Heart left ventricle (tissue), 16 donors: ENCODE measurements at regions not wholly inside any gene's neighbourhood (a gene's known extent, or its start where the extent isn't known, plus 50 kb on each side); places are given as distances from the start of the nearest gene placed in this dataset.

Experiments used
- ATAC-seq, 4 donors: fragments of 200-7000 bp; cut with Tn5 transposase; one replicate each; pipeline ENCODE4 v1.9.1; 2020 to 2022; ENCODE audit warnings: moderate library complexity in 4 of 4, mild to moderate bottlenecking in 3 of 4, moderate number of reproducible peaks in 1 of 4
- DNase-seq, 5 donors: peaks; one replicate each; pipeline ENCODE4 v3.0.0-alpha.2; 2020
- H3K27ac ChIP-seq, 12 donors: fragments of 200-600 bp; sonication (generic) in 4 of 12; one replicate each; pipeline versions ENCODE4 v1.5.0 to v1.8.0; 2016 to 2022; ENCODE audit warnings: mild to moderate bottlenecking in 2 of 12
- H3K27me3 ChIP-seq, 9 donors: fragments of 200-600 bp; sonication (generic) in 2 of 9; one replicate each; pipeline versions ENCODE4 v1.5.1 to v1.8.0; 2016 to 2022; ENCODE audit warnings: mild to moderate bottlenecking in 3 of 9
- H3K36me3 ChIP-seq, 9 donors: fragments of 200-600 bp; sonication (generic) in 2 of 9; one replicate each; pipeline versions ENCODE4 v1.5.0 to v1.8.0; 2018 to 2022; ENCODE audit warnings: mild to moderate bottlenecking in 2 of 9
- H3K4me1 ChIP-seq, 12 donors: fragments of 200-600 bp; sonication (generic) in 4 of 12; one replicate each; pipeline versions ENCODE4 v1.5.0 to v1.8.0; 2016 to 2022; ENCODE audit warnings: mild to moderate bottlenecking in 3 of 12
- H3K4me3 ChIP-seq, 12 donors: fragments of 200-600 bp; sonication (generic) in 4 of 12; one replicate each; pipeline versions ENCODE4 v1.5.0 to v1.8.0; 2017 to 2022; ENCODE audit warnings: mild to moderate bottlenecking in 9 of 12, moderate library complexity in 4 of 12
- H3K9me3 ChIP-seq, 12 donors: fragments of 200-600 bp; sonication (generic) in 4 of 12; one replicate each; pipeline versions ENCODE4 v1.5.0 to v1.8.0; 2016 to 2022; ENCODE audit warnings: mild to moderate bottlenecking in 1 of 12
- CTCF ChIP-seq, 12 donors: fragments of 200-600 bp; sonication (generic) in 4 of 12; IDR thresholded peaks; one replicate each; pipeline versions ENCODE4 v1.5.0 to v1.8.0; 2018 to 2022; ENCODE audit warnings: antibody characterized with exemption in 12 of 12, mild to moderate bottlenecking in 5 of 12
- POLR2A ChIP-seq, 2 donors: fragments of 450-650 bp; IDR thresholded peaks; one replicate each; pipeline ENCODE4 v1.6.1; 2017; ENCODE audit warnings: antibody characterized with exemption in 2 of 2, mild to moderate bottlenecking in 2 of 2, moderate library complexity in 2 of 2
- WGBS, 4 donors: extraction: QIAGEN DNeasy Blood & Tissue Kit in 2 of 4; methylation state at CpG; one replicate each; pipeline versions ENCODE4 v1.1.5 to v1.1.7; 2013 to 2018; 5-methylcytosine and 5-hydroxymethylcytosine counted together
- intact Hi-C, 10 donors: fragments of 100-400 bp; cut with DNase I; formaldehyde crosslinking; loops; one replicate each; pipeline versions ENCODE4 v1.11.1 to v1.14.2; 2022
- donor health status: ischemic (EF 13 %, LVEDD 7.1; RV severe dilation, severe dysfunction).
- donor health status: healthy with polysubstance abuse.
- donor health status: DM: no; HTN: yes; CAD: no.
- donor health status: DM: no; HTN: no; CAD: no.
- donor health status: ischemic (EF 25% LVEDD 6.9; RV normal size, moderate dysfunction).
- donor health status: ischemic (EF 25% LVEDD 5.7; RV mildly dilated, moderate dysfunction).
- donor health status: healthy.
- donor health status: DM: yes; HTN: yes; CAD: no.
- donor health status: ischemic (EF 35%, LVEDD 5.7; RV mildly dilated, moderate dysfunction).
- donor health status: nonischemic (EF 11% LVEDD 7.7; RV severe dilation, severe dysfunction).
- donor health status: DM: yes; HTN: yes; CAD: no.
- donor health status: PGD.
- donor health status: ischemic (EF 29% LVEDD 5.4; RV normal size, mild dysfunction).
- donor health status: nonischemic (EF 23%, LVEDD 6.1; RV moderate dilation, normal function).

- WGBS, 4 donors = 71 to 79% (median 78%) methylated on average over 4 of the region's 4 CpGs
- Histone ChIP-seq H3K36me3 (no peaks in the 10 kb centered on the region), H3K9me3 (no peaks in the 10 kb centered on the region), H3K27ac (no peak overlapping the region), H3K4me1 (peaks cover 0 to 3% (median 0%) of the 10 kb centered on the region in 12 donors), H3K27me3 (no peaks in the 10 kb centered on the region), H3K4me3 (no peak overlapping the region)
- intact Hi-C loops = loop anchor here in 1 of 10 donors (2.0 kb wide), 1 partner anchor 45 kb away; no protein-coding TSS in a partner anchor
- no peak for DNase-seq
- TF ChIP-seq CTCF (IDR thresholded peaks at IDR 0.05) = no peak
- no peak for TF ChIP-seq POLR2A (IDR thresholded peaks at IDR 0.05)
- no peak for ATAC-seq
Observed at GRCh38 chr20:6887966-6888365, 120.5 kb downstream of the BMP2 start.

DNA sequence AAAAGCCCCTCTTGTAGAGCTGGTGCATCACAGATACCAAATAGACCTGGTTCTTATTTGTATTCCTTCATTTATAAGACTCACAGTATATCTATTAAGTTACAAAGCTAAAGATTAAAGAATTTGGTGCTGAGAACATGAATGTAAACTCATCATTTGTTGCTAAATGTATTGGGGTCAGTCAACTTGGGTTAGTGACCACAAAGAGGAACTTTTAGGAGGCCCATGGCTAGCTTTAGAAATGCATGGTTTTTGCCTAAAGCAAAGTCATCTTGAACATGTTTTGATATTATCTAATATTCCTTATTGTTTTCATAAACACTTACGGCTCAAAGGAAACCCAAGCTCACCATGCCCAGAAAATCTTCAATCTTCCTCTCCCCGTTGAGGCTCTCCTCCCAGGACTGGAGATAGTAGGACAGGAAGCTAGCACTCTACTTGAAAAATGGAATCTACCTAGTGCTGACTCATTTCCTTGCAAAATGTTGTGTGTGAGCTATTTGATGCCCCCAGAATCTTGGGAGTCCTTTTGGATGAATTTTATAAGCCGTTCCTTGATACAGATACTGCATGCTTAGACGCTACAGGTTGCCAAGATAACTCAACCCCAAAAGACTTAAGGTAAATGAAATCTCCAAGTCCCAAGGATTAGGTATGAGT is 121.4 kb downstream of the BMP2 start:
- WGBS, 4 donors = 74 to 80% (median 75%) methylated on average over 4 of the region's 4 CpGs
- no peak overlapping the region for H3K27ac ChIP-seq
- H3K4me3 ChIP-seq = no peak overlapping the region
- intact Hi-C loops = loop anchor here in 1 of 10 donors (2.0 kb wide), 1 partner anchor 46 kb away; no protein-coding TSS in a partner anchor
- ATAC-seq (no peak), DNase-seq (no peak)
- H3K4me1 ChIP-seq = peaks cover 0 to 3% (median 0%) of the 10 kb centered on the region in 12 donors
- no peaks in the 10 kb centered on the region for H3K9me3 ChIP-seq
- TF ChIP-seq POLR2A (IDR thresholded peaks at IDR 0.05) (no peak), CTCF (IDR thresholded peaks at IDR 0.05) (no peak)
- H3K36me3 ChIP-seq = no peaks in the 10 kb centered on the region
- no peaks in the 10 kb centered on the region for H3K27me3 ChIP-seq

- Histone ChIP-seq H3K9me3 (no peaks in the 10 kb centered on the region), H3K27me3 (no peaks in the 10 kb centered on the region), H3K27ac (no peak overlapping the region), H3K36me3 (no peaks in the 10 kb centered on the region), H3K4me1 (no peaks in the 10 kb centered on the region), H3K4me3 (no peak overlapping the region)
- ATAC-seq = no peak
- TF ChIP-seq POLR2A (IDR thresholded peaks at IDR 0.05) (no peak), CTCF (IDR thresholded peaks at IDR 0.05) (no peak)
- WGBS, 4 donors = 79 to 89% (median 81%) methylated on average over 1 of the region's 1 CpG
- no peak for DNase-seq
- intact Hi-C loops = no loop called here
Observed at GRCh38 chr20:6892724-6893123, 125.2 kb downstream of the BMP2 start.

DNA sequence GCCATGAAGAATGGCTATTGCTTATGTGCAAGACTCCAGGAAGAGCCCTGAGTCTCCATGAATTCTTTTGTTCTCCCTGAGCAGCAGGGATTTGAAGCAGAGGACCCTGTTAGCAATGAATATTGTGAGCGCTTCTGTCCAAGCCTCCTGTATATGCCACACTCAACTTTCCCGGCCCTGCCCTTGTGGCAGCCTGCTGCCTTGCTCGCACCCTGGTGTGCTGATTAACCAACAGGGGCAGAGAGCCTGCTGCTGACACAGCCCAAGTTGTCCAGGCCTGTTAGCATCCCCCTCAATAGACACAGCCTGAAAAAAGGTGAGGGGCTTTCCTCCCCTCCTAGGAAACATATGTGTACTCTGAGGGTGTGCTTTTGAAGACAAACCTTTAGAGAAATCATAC is 131.4 kb downstream of the BMP2 start:
- Histone ChIP-seq H3K27me3 (no peaks in the 10 kb centered on the region), H3K9me3 (no peaks in the 10 kb centered on the region), H3K36me3 (no peaks in the 10 kb centered on the region), H3K27ac (no peak overlapping the region), H3K4me3 (no peak overlapping the region), H3K4me1 (no peaks in the 10 kb centered on the region)
- intact Hi-C loops = no loop called here
- ATAC-seq (no peak), DNase-seq (no peak)
- WGBS, 4 donors = 51 to 66% (median 61%) methylated on average over 3 of the region's 3 CpGs
- TF ChIP-seq CTCF (IDR thresholded peaks at IDR 0.05) (no peak), POLR2A (IDR thresholded peaks at IDR 0.05) (no peak)
